Vagina (tissue), 2 donors: ENCODE measurements at regions not wholly inside any gene's neighbourhood (a gene's known extent, or its start where the extent isn't known, plus 50 kb on each side); places are given as distances from the start of the nearest gene placed in this dataset.

Experiments used
- DNase-seq, 2 donors: peaks; one replicate each; pipeline ENCODE4 v3.0.0-alpha.2; 2017; ENCODE audit errors: extremely low spot score in 2 of 2
- H3K27ac ChIP-seq: fragments of 200-600 bp; sonication (generic); one replicate; pipeline ENCODE4 v1.5.1; 2019
- H3K27me3 ChIP-seq: fragments of 200-600 bp; sonication (generic); one replicate; pipeline ENCODE4 v1.5.1; 2019
- H3K36me3 ChIP-seq, 2 donors: fragments of 200-600 bp; sonication (generic); one replicate each; pipeline ENCODE4 v1.5.1; 2017 to 2019
- H3K4me1 ChIP-seq: fragments of 200-600 bp; sonication (generic); one replicate; pipeline ENCODE4 v1.5.1; 2019
- H3K4me3 ChIP-seq, 2 donors: fragments of 200-600 bp; sonication (generic); 1 replicate in 1 of 2; 2 replicates in 1 of 2; pipeline ENCODE4 v1.5.1; 2016 to 2019
- H3K9me3 ChIP-seq: fragments of 200-600 bp; sonication (generic); one replicate; pipeline ENCODE4 v1.5.1; 2019
- CTCF ChIP-seq, 3 experiments: fragments of 450-650 bp in 2 of 3; fragments of 200-600 bp in 1 of 3; sonication (generic) in 1 of 3; IDR thresholded peaks; one replicate each; pipeline ENCODE4 v1.5.1; 2017 to 2019; ENCODE audit warnings: antibody characterized with exemption in 3 of 3, mild to moderate bottlenecking in 2 of 3, moderate library complexity in 2 of 3
- POLR2A ChIP-seq, 2 donors: fragments of 450-650 bp; IDR thresholded peaks; one replicate each; pipeline ENCODE4 v1.6.1; 2017; ENCODE audit warnings: antibody characterized with exemption in 2 of 2, mild to moderate bottlenecking in 2 of 2, moderate library complexity in 2 of 2
- POLR2AphosphoS5 ChIP-seq, 2 donors: sonication (generic); formaldehyde crosslinking; IDR thresholded peaks; one replicate each; pipeline ENCODE4 v1.9.0; 2017; ENCODE audit warnings: antibody characterized with exemption in 2 of 2, mild to moderate bottlenecking in 2 of 2, low read depth in 1 of 2; ENCODE audit not compliant: insufficient read depth in 1 of 2
- intact Hi-C: fragments of 100-400 bp; cut with DNase I; formaldehyde crosslinking; loops from one replicate; pipeline ENCODE4 v1.15.1; 2023

DNA sequence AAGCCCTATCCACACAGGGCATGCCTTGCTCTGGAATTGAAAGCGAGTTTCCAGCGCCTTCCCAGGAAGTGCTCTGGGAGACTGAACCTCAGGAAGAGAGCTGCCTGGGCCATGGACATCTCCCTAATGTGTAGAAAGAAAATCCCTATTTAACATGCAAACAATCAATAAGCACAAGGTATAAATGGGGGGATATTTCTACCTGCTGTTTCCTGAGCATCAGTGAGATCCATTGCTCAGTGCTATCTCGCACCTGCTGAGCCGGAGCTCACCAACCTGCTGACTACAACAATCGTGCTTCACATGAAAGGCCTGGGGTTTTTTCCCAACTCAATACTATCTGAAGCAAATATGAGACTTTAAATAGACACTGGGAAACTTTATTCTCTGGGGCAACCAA is 584.0 kb downstream of the GLRX3 start:
- no peak for DNase-seq

DNA sequence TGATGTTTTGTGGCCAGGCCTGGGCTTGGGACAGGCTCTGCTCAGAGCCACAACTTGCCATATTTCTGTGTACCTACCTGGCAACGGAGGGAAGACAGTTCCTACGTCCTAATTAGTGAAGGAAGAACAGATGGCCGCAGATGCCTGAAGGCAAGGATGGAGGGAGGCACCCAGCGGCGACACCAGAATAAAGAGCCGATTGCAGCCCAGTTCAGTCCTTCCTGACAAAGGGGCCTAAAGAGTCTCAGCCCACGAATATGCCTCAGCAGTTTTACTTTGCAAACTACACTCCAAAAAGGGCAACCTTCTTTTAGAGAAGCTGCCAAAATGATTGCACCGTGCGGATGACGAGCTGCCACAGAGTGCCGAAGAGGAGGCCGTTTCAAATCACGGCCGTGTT is 585.8 kb downstream of the GLRX3 start:
- no peak overlapping the region for H3K27ac ChIP-seq
- TF ChIP-seq CTCF (IDR thresholded peaks at IDR 0.05): no peak
- no peak for TF ChIP-seq POLR2AphosphoS5 (IDR thresholded peaks at IDR 0.05; ENCODE audit: insufficient read depth in 1 of 2, low read depth in 1 of 2)
- TF ChIP-seq POLR2A (IDR thresholded peaks at IDR 0.05): no peak
- intact Hi-C loops: no loop called here
- no peaks in the 10 kb centered on the region for H3K9me3 ChIP-seq
- H3K4me1 ChIP-seq: no peaks in the 10 kb centered on the region
- no peaks in the 10 kb centered on the region for H3K27me3 ChIP-seq
- no peak overlapping the region for H3K4me3 ChIP-seq
- H3K36me3 ChIP-seq: no peaks in the 10 kb centered on the region
- no peak for DNase-seq

More for the DNA sequence above, 584.0 kb downstream of the GLRX3 start:
- H3K36me3 ChIP-seq: no peaks in the 10 kb centered on the region
- no peaks in the 10 kb centered on the region for H3K9me3 ChIP-seq
- no peaks in the 10 kb centered on the region for H3K27me3 ChIP-seq
- no peaks in the 10 kb centered on the region for H3K4me1 ChIP-seq
- intact Hi-C loops: no loop called here
- no peak overlapping the region for H3K4me3 ChIP-seq
- no peak overlapping the region for H3K27ac ChIP-seq
- TF ChIP-seq POLR2AphosphoS5 (IDR thresholded peaks at IDR 0.05; ENCODE audit: insufficient read depth in 1 of 2, low read depth in 1 of 2) (no peak), POLR2A (IDR thresholded peaks at IDR 0.05) (no peak), CTCF (IDR thresholded peaks at IDR 0.05) (no peak)

- no peak for DNase-seq
- Histone ChIP-seq H3K27ac (no peak overlapping the region), H3K9me3 (no peaks in the 10 kb centered on the region), H3K36me3 (no peaks in the 10 kb centered on the region), H3K27me3 (no peaks in the 10 kb centered on the region), H3K4me1 (no peaks in the 10 kb centered on the region), H3K4me3 (no peak overlapping the region)
- intact Hi-C loops: no loop called here
- no peak for TF ChIP-seq POLR2A (IDR thresholded peaks at IDR 0.05)
- no peak for TF ChIP-seq CTCF (IDR thresholded peaks at IDR 0.05)
- TF ChIP-seq POLR2AphosphoS5 (IDR thresholded peaks at IDR 0.05; ENCODE audit: insufficient read depth in 1 of 2, low read depth in 1 of 2): no peak
Observed at GRCh38 chr10:130723704-130724103, 587.5 kb downstream of the GLRX3 start.

DNA sequence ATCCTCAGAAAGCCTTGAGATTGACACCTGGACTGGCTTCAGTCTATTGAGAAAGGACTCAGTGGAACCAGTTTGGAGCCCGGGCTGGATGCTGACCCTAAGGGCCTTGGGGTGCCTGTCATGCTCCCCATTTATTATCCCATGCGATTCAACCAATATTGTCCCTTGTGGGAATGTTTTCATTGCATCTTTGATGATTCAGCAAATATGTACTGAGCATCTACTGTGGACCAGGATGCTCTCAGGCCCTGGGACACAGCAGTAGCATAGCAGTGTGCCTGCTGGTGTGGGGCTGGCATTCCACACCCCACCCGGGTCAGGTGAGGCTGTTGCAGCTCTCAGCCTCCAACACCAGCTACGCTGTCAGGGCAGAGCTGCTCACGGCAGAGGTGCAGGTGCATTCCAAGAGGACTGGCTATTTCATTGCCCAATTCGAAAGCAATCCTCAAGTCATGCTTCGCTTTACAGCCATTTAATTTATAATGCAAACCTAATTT is 586.0 kb downstream of the TCERG1L start:
- TF ChIP-seq POLR2A (IDR thresholded peaks at IDR 0.05) (no peak), CTCF (IDR thresholded peaks at IDR 0.05) (no peak), POLR2AphosphoS5 (IDR thresholded peaks at IDR 0.05; ENCODE audit: insufficient read depth in 1 of 2, low read depth in 1 of 2) (no peak)
- no peaks in the 10 kb centered on the region for H3K36me3 ChIP-seq
- H3K4me1 ChIP-seq: no peaks in the 10 kb centered on the region
- H3K27me3 ChIP-seq: no peaks in the 10 kb centered on the region
- no peak overlapping the region for H3K4me3 ChIP-seq
- H3K9me3 ChIP-seq: no peaks in the 10 kb centered on the region
- intact Hi-C loops: no loop called here
- no peak overlapping the region for H3K27ac ChIP-seq
- no peak for DNase-seq

- H3K4me3 ChIP-seq: no peak overlapping the region
- H3K9me3 ChIP-seq: no peaks in the 10 kb centered on the region
- no peak for DNase-seq
- H3K36me3 ChIP-seq: no peaks in the 10 kb centered on the region
- no peaks in the 10 kb centered on the region for H3K27me3 ChIP-seq
- H3K4me1 ChIP-seq: no peaks in the 10 kb centered on the region
- no peak overlapping the region for H3K27ac ChIP-seq
- TF ChIP-seq POLR2A (IDR thresholded peaks at IDR 0.05) (no peak), POLR2AphosphoS5 (IDR thresholded peaks at IDR 0.05; ENCODE audit: insufficient read depth in 1 of 2, low read depth in 1 of 2) (no peak), CTCF (IDR thresholded peaks at IDR 0.05) (no peak)
- intact Hi-C loops: no loop called here
Observed at GRCh38 chr10:130726996-130727725, 584.4 kb downstream of the TCERG1L start.
